DMS53 (cell line): ENCODE measurements at regions not wholly inside any gene's neighbourhood (a gene's known extent, or its start where the extent isn't known, plus 50 kb on each side); places are given as distances from the start of the nearest gene placed in this dataset.
"Not testable (repeated sequence)": the region's sequence is repeated elsewhere in the genome, so short reads cannot be mapped to it uniquely, and the experiment has no call there.

ENCODE experiments used
- DNase-seq: peaks from one replicate; lab custom pipeline; 2025; lab: John Stamatoyannopoulos, UW

DNA sequence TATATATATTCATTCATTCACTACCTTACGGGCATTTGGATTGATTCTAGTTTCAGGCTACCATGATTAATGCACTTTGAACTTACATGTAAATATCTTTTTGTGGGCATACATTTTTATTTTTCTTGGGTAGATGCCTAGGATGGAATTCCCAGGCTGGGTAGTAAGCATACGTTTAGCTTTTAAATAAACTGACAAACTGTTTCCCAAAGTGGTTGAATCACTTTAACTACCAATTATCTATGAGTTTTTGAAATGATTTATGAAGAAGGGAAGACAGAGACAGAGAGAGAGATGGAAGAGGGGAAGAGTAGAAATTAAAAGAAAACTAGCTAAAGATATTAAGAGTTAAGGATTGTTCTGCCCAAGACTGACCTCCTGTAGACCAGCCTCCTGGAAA is 612.6 kb downstream of the PSAT1 start:
- DNase-seq = no peak

- not testable (repeated sequence) for DNase-seq
These were observed 620.0 kb downstream of the PSAT1 start for GRCh38 chr9:78916884-78917283.

DNA sequence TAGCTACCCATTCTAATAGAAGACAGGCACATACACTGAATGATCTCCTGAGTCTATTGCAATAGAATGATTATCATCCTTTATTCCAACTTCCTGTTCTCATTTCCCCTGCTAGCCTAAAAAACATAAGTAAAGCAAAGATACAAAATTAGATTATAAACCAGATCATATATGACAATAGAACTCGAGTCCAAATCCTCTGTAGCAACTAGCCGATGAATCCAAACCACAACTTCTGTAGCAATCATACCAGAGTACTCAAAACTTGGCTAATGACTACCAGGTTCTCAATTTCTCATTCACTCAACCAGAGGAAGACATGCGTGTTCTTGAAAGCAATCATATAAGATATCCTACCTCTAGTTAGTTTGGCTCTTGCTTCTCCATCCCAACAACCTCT is 622.1 kb downstream of the PSAT1 start:
- no peak for DNase-seq

GRCh38 chr9:78919701-78920100 is 622.8 kb downstream of the PSAT1 start:
- no peak for DNase-seq

DNA sequence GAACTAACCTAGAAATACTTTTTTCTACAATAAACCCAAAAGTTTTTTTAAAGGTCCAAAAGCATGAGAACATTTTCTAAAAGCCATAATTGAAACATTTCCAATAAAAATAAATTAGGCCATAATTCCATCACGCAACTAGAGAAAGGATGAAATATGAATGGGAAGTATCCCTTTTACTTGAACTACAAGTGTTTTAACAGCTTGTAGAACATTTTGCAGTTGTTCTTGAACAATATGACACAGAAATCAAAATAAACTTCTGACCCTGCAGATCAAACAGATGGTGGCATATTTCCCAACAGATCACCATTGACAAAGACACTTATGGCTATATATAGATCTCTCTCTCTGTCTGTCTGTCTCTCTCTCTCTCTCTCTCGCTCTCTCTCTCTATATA is 624.4 kb downstream of the PSAT1 start:
- peak; percentile 38 for DNase-seq

DNA sequence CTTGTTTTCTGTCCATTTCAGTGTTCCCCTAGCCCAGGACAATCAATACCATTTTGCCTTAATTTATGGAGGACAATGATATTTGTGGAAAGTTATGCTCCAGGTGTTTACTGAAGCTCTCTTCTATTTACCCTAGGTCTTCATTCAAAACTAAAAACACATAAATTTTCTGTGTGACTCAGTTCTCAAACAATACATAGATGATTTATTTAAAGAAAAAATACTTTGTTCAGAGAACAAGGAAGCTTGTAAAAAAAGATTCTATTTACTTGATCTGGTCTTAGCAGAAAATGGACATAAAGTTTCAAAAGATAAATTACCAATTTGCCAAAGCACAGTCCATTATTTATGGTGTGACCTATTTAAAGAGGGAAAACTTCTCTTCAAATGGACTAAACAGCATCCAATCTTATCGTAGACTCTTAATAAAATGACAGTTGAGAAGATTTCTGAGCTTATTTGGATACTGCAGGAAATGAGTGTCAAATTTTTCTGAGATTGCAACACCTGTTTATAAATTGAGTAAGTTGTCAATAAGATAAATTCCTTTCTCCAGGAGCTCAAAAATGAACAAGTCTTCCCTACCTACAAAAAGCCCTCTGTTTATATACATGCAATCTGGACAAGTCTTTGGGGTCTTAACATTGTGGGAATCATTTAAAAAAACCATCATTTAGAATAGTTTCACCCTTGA is 627.2 kb downstream of the PSAT1 start:
- peak; percentile 53 for DNase-seq

GRCh38 chr9:78927099-78927940 is 630.4 kb downstream of the PSAT1 start:
- DNase-seq = peak; percentile 80

- DNase-seq = no peak
These were observed 631.9 kb downstream of the PSAT1 start for GRCh38 chr9:78928625-78929405.

GRCh38 chr9:78930281-78930680 is 633.4 kb downstream of the PSAT1 start:
- no peak for DNase-seq

GRCh38 chr9:78932849-78933627 is 636.1 kb downstream of the PSAT1 start:
- peak; percentile 33 for DNase-seq

DNA sequence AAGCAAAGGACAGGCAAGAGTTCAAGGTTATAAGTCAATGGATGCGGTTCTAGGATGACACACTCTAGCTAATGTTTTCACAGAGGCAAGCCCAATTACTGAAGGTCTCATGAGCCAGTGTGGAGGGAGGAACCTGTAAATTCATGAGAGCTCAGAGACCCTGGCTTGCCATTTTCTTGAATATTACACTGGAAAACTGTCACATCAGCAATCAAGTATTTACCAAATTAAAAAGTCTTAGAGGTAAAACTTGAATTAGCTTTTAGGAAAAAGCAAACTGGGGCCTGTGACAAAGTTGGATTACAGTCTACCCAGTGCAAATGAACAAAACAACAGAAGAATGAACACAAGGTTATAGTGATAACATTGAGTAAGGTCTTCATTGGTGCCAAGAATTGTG is 636.9 kb upstream of the TLE4 start:
- no peak for DNase-seq

DNA sequence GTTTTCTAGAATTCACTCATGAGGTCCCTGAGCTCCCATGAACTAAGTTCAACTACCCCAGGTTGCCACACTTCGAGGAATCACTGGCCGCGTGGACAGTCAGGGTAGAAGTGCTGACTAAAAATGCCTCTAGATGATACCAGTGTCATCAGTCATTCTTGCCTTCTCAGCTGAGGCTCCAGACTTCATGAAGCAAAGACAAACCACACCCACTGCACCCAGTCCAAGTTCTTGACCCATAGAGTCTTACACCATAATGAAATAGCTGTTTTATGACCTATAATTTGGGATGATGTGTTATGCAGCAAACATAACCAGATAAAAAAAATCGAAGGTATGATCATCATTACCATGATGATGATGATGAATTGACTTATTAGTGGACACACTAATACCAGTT is 632.9 kb upstream of the TLE4 start:
- DNase-seq = no peak

DNA sequence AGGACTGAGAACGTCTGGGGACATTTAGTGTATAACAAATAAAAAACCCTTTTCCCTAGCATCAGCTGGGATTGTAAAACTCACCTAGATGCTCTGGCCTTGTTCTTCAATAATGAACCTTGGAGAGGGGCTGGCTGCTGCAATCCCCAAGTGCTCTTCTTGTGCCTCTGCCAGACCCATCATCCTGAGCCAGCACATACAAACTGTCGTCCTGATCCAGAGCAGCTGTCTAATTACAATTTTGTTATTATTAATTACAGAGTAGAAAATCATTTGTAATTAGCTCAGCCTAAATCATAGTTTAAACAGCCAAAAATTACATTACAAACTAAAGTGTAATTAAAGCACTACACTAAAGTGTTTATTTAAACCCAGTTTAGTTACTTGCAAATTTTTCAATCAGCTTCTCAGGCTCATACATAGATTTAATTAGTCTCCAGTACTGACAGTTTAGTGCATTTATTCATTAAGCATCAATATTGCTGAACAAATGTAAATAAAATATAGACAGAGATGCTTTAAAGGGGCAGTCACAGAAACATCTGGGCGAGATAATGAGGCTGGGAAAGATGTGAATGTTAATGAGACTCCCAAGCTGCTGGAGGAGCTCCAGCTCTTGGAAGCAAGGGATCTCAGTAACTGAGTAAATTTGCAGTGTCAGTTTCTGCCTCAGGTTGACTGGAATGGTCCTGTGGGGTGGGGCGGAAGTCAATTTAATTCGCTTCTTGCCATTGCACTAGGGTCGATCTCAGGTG is 632.3 kb upstream of the TLE4 start:
- no peak for DNase-seq

- DNase-seq = no peak
These were observed 631.5 kb upstream of the TLE4 start for GRCh38 chr9:78940121-78940855.

GRCh38 chr9:78954286-78954685 is 617.5 kb upstream of the TLE4 start:
- DNase-seq = peak; percentile 20

DNA sequence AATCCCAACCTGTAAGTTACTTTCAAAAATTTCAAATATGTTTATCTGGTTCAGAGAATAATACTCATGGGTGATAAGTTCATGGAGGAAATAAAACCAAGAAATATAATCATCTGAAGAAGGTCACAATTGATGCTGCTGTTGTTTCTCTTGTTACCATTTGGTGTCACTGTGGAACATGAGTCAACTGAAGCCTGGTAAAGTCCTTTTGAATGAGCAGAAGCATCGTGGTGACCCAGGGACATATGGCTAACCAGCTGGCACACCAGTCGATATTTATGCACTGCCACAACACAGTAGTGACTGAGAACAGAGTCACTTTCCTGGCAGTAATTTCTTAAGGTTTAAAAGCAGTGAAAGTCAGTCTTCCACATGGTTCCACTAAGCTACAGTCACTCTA is 612.9 kb upstream of the TLE4 start:
- peak; percentile 62 for DNase-seq

GRCh38 chr9:78962156-78962555 is 609.6 kb upstream of the TLE4 start:
- DNase-seq = no peak

GRCh38 chr9:78963911-78964310 is 607.9 kb upstream of the TLE4 start:
- no peak for DNase-seq

DNA sequence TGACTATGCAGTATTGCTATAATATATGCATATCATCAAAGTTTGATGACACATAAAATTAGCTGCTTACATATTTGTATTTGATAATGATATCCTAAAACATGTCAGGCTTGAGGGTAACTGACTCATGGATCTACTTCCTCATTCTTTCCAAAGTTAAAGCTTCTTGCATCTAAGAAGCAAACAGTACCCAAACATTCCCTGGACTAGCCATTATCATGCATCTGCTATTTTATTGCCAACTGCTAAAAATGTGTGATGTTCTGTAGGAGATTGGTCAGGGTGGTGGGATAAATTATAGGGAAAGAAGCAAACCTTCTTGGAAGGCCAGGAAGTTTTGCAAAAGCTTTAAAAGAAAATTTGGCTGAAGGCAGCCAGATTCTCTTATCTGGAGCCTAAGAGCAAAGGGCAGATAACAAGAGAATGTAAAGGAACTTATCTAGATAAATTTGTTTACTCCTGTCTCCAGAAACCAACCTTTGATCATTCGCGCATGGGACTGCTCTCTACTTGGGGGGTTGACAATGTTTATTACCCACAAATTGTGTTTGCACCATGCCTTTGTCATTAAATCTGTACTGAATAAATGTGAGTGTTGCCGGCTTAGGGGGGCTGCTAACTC is 604.1 kb upstream of the TLE4 start:
- no peak for DNase-seq

GRCh38 chr9:78970375-78970774 is 601.4 kb upstream of the TLE4 start:
- DNase-seq = no peak
